GM21423 (cell line): ENCODE measurements at regions not wholly inside any gene's neighbourhood (a gene's known extent, or its start where the extent isn't known, plus 50 kb on each side); places are given as distances from the start of the nearest gene placed in this dataset.
"Not testable (repeated sequence)": the region's sequence is repeated elsewhere in the genome, so short reads cannot be mapped to it uniquely, and the experiment has no call there.

Experiments
- ATAC-seq: cut with Tn5 transposase; IDR thresholded peaks from one replicate; pipeline ENCODE4 v1.9.1; 2021; ENCODE audit warnings: mild to moderate bottlenecking, moderate library complexity; ENCODE audit not compliant: unreplicated experiment

GRCh38 chr9:86585422-86586143, 231.4 kb upstream of the TUT7 start:
- ATAC-seq = no peak

- ATAC-seq = no peak
Measured at GRCh38 chr9:86580688-86581087, 226.5 kb upstream of the TUT7 start.

GRCh38 chr9:86578722-86579121, 224.5 kb upstream of the TUT7 start:
- ATAC-seq = no peak

- ATAC-seq = no peak
Measured at GRCh38 chr9:86577420-86578333, 223.5 kb upstream of the TUT7 start.

- no peak for ATAC-seq
Measured at GRCh38 chr9:86575825-86576525, 221.8 kb upstream of the TUT7 start.

- ATAC-seq = no peak
Measured at GRCh38 chr9:86575137-86575536, 220.9 kb upstream of the TUT7 start.

GRCh38 chr9:86573886-86574285, 219.7 kb upstream of the TUT7 start:
- no peak for ATAC-seq

- no peak for ATAC-seq
Measured at GRCh38 chr9:86572904-86573303, 218.7 kb upstream of the TUT7 start.

GRCh38 chr9:86565603-86566002, 211.4 kb upstream of the TUT7 start:
- ATAC-seq = not testable (repeated sequence)

GRCh38 chr9:86563936-86564335, 209.7 kb upstream of the TUT7 start:
- ATAC-seq = no peak

GRCh38 chr9:86563350-86563749, 209.1 kb upstream of the TUT7 start:
- no peak for ATAC-seq

- ATAC-seq = no peak
Measured at GRCh38 chr9:86562691-86563090, 208.5 kb upstream of the TUT7 start.

- no peak for ATAC-seq
Measured at GRCh38 chr9:86557918-86558317, 203.7 kb upstream of the TUT7 start.

GRCh38 chr9:86557063-86557766, 203.0 kb upstream of the TUT7 start:
- ATAC-seq = no peak

- no peak for ATAC-seq
Measured at GRCh38 chr9:86555661-86556060, 201.5 kb upstream of the TUT7 start.

- no peak for ATAC-seq
Measured at GRCh38 chr9:86550401-86550800, 196.2 kb upstream of the TUT7 start.

- ATAC-seq = no peak
Measured at GRCh38 chr9:86549920-86550319, 195.7 kb upstream of the TUT7 start.

GRCh38 chr9:86549401-86549811, 195.2 kb upstream of the TUT7 start:
- ATAC-seq = no peak

GRCh38 chr9:86548220-86548619, 194.0 kb upstream of the TUT7 start:
- no peak for ATAC-seq

GRCh38 chr9:86547571-86547970, 193.4 kb upstream of the TUT7 start:
- no peak for ATAC-seq

- no peak for ATAC-seq
Measured at GRCh38 chr9:86546712-86547111, 192.5 kb upstream of the TUT7 start.
